ENCODE measurements at regions not wholly inside any gene's neighbourhood (a gene's known extent, or its start where the extent isn't known, plus 50 kb on each side); places are given as distances from the start of the nearest gene placed in this dataset.

DNA sequence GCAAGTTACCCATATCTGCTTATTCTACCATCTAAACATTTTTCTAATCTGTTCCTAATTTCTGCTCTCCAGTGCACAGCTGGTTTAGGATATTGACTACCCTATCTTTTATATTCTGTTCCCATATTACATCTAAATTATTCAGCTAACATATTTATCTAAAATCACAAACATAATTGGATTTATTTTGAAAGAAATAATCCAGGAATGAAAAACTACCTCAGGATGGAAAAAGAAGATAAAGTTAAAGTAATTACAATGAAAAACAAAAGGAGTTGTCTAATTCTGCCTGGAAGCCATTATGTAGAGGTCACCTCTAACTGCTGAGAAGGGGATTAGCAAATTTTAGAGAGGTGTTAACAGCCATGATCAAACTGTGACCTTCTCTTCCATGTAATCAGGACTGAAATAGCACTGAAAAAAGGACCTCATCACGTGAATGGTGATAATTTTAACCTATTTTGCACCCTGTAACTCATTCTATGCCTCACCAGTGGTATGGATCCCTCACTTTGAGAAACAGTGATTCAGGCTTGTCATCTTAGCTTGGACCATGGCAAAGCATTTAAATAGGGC lies 653.3 kb downstream of the CDH11 start:
- TF ChIP-seq, protein P1, sequence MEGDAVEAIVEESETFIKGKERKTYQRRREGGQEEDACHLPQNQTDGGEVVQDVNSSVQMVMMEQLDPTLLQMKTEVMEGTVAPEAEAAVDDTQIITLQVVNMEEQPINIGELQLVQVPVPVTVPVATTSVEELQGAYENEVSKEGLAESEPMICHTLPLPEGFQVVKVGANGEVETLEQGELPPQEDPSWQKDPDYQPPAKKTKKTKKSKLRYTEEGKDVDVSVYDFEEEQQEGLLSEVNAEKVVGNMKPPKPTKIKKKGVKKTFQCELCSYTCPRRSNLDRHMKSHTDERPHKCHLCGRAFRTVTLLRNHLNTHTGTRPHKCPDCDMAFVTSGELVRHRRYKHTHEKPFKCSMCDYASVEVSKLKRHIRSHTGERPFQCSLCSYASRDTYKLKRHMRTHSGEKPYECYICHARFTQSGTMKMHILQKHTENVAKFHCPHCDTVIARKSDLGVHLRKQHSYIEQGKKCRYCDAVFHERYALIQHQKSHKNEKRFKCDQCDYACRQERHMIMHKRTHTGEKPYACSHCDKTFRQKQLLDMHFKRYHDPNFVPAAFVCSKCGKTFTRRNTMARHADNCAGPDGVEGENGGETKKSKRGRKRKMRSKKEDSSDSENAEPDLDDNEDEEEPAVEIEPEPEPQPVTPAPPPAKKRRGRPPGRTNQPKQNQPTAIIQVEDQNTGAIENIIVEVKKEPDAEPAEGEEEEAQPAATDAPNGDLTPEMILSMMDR (IDR thresholded peaks at IDR 0.05) = no peak
- TF ChIP-seq EP300 (IDR thresholded peaks at IDR 0.05; ENCODE audit: low read depth) (no peak), POLR2AphosphoS5 (IDR thresholded peaks at IDR 0.05) (no peak)

Measured in transverse colon (tissue), 4 donors.